Ovary (tissue), 7 donors: ENCODE measurements at regions not wholly inside any gene's neighbourhood (a gene's known extent, or its start where the extent isn't known, plus 50 kb on each side); places are given as distances from the start of the nearest gene placed in this dataset.

Experiments used
- DNase-seq, 5 donors: peaks; one replicate each; pipeline ENCODE4 v3.0.0-alpha.2; 2019 to 2020
- H3K27ac ChIP-seq, 2 donors: fragments of 200-600 bp; one replicate each; pipeline versions ENCODE4 v1.5.1 to v1.8.0; 2019 to 2022
- H3K27me3 ChIP-seq: fragments of 200-600 bp; one replicate; pipeline ENCODE4 v1.8.0; 2022
- H3K36me3 ChIP-seq: fragments of 200-600 bp; sonication (generic); one replicate; pipeline ENCODE4 v1.5.1; 2019
- H3K4me1 ChIP-seq: one replicate; pipeline ENCODE4 v1.8.1; 2013; ENCODE audit warnings: mild to moderate bottlenecking, moderate library complexity; ENCODE audit not compliant: insufficient read depth
- H3K4me3 ChIP-seq: fragments of 200-600 bp; sonication (generic); one replicate; pipeline ENCODE4 v1.5.1; 2017
- H3K9me3 ChIP-seq, 2 donors: fragments of 200-600 bp in 1 of 2; sonication (generic) in 1 of 2; one replicate each; pipeline versions ENCODE4 v1.5.1 to v1.8.1; 2013 to 2019; ENCODE audit warnings: mild to moderate bottlenecking in 1 of 2, moderate library complexity in 1 of 2
- CTCF ChIP-seq, 3 donors: fragments of 450-650 bp in 2 of 3; fragments of 200-600 bp in 1 of 3; IDR thresholded peaks; one replicate each; pipeline versions ENCODE4 v1.5.1 to v1.8.0; 2016 to 2022; ENCODE audit warnings: antibody characterized with exemption in 3 of 3, mild to moderate bottlenecking in 1 of 3
- EP300 ChIP-seq: sonication (generic); formaldehyde crosslinking; IDR thresholded peaks from one replicate; pipeline ENCODE4 v1.6.1; 2017; ENCODE audit warnings: antibody characterized with exemption
- POLR2A ChIP-seq: fragments of 450-650 bp; IDR thresholded peaks from one replicate; pipeline ENCODE4 v1.6.1; 2017; ENCODE audit warnings: antibody characterized with exemption, mild to moderate bottlenecking, moderate library complexity
- WGBS, 3 donors: extraction: QIAGEN DNeasy Blood & Tissue Kit in 1 of 3; methylation state at CpG; one replicate each; pipeline versions ENCODE4 v1.1.5 to v1.1.7; 2013 to 2017; 5-methylcytosine and 5-hydroxymethylcytosine counted together
- intact Hi-C, 4 donors: fragments of 100-400 bp; cut with DNase I; formaldehyde crosslinking; loops; one replicate each; pipeline versions ENCODE4 v1.11.0 to v1.15.1; 2022 to 2023
- donor health status: DM: no; HTN: no; CAD: no; lungs with moderate emphysema.
- donor health status: DM: no; HTN: no; CAD: no.
- donor health status: Bipolar disorder and iron deficiency.
- donor health status: DM: no; HTN: no; CAD: no.
- donor health status: DM: yes; HTN: yes; CAD: no.

GRCh38 chr18:65522907-65523306, 227.9 kb upstream of the CDH7 start:
- Histone ChIP-seq H3K27ac (no peak overlapping the region), H3K4me1 (no peaks in the 10 kb centered on the region), H3K27me3 (no peaks in the 10 kb centered on the region), H3K4me3 (no peak overlapping the region), H3K9me3 (no peaks in the 10 kb centered on the region), H3K36me3 (no peaks in the 10 kb centered on the region)
- TF ChIP-seq EP300, result no peak
- DNase-seq, result no peak
- intact Hi-C loops, result no loop called here
- WGBS, 3 donors, result 79 to 87% (median 84%) methylated on average over 4 of the region's 4 CpGs

DNA sequence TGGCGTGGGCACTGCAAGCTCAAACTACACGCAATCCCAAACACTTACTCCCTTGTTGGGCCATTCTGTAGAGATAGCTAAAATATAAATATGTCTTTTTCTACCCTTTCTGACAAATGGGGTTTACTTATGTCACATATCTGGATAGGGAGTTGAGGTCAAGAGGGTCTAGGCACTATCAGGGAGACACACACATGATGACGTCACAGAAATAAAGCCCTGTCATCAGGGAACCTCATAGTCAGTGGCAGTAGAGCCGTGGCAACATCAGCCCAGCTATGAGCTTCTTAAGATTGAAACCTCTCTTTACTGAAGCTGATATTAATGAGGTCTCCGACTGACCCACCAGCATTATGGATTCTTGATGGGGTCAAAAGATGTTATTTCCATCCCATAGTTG, 234.6 kb upstream of the CDH7 start:
- Histone ChIP-seq H3K4me1 (no peaks in the 10 kb centered on the region), H3K9me3 (no peaks in the 10 kb centered on the region), H3K27me3 (no peaks in the 10 kb centered on the region), H3K36me3 (no peaks in the 10 kb centered on the region), H3K27ac (no peak overlapping the region), H3K4me3 (no peak overlapping the region)
- TF ChIP-seq POLR2A, result no peak
- no peak for TF ChIP-seq EP300
- no peak for TF ChIP-seq CTCF (IDR thresholded peaks at IDR 0.05)
- WGBS, 3 donors, result 81 to 83% (median 82%) methylated on average over 5 of the region's 5 CpGs
- intact Hi-C loops, result no loop called here
- no peak for DNase-seq

GRCh38 chr18:65498605-65499004, 252.2 kb upstream of the CDH7 start:
- Histone ChIP-seq H3K36me3 (no peaks in the 10 kb centered on the region), H3K9me3 (no peaks in the 10 kb centered on the region), H3K4me1 (no peaks in the 10 kb centered on the region), H3K4me3 (no peak overlapping the region), H3K27ac (no peak overlapping the region), H3K27me3 (no peaks in the 10 kb centered on the region)
- TF ChIP-seq POLR2A (no peak), CTCF (IDR thresholded peaks at IDR 0.05) (no peak), EP300 (no peak)
- intact Hi-C loops, result no loop called here
- DNase-seq, result no peak

DNA sequence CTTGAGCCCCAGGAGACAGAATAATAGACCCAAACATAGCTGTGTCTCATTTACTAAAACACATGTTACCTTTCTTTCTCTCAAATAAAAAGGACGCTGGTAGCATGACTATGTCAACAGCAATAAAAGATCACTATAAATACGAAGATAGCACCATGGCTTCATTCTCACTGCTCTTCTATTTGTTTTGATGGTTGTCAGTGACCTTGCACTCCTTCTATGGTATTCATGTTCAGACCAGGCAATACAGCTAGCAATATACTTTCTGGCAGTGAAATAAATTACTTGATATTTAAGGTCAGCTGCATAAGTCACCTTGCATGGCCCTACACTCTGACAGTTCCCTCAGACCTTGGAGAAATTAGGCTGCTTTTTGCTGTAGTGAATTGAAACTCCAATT, 263.2 kb upstream of the CDH7 start:
- Histone ChIP-seq H3K27ac (no peak overlapping the region), H3K4me3 (no peak overlapping the region), H3K4me1 (no peaks in the 10 kb centered on the region), H3K9me3 (no peaks in the 10 kb centered on the region), H3K27me3 (no peaks in the 10 kb centered on the region), H3K36me3 (no peaks in the 10 kb centered on the region)
- no peak for TF ChIP-seq POLR2A
- no peak for TF ChIP-seq CTCF (IDR thresholded peaks at IDR 0.05)
- TF ChIP-seq EP300, result no peak
- intact Hi-C loops, result no loop called here
- 49 to 69% (median 62%) methylated on average over 2 of the region's 2 CpGs for WGBS, 3 donors
- DNase-seq, result no peak

GRCh38 chr18:65477455-65477854, 273.4 kb upstream of the CDH7 start:
- WGBS, 3 donors, result 63 to 73% (median 67%) methylated on average over 3 of the region's 3 CpGs
- intact Hi-C loops, result no loop called here
- H3K27me3 ChIP-seq, result no peaks in the 10 kb centered on the region
- DNase-seq, result no peak
- no peak overlapping the region for H3K27ac ChIP-seq
- H3K9me3 ChIP-seq, result no peaks in the 10 kb centered on the region
- H3K4me3 ChIP-seq, result no peak overlapping the region
- H3K4me1 ChIP-seq, result no peaks in the 10 kb centered on the region
- TF ChIP-seq POLR2A (no peak), EP300 (no peak), CTCF (IDR thresholded peaks at IDR 0.05) (no peak)
- no peaks in the 10 kb centered on the region for H3K36me3 ChIP-seq
